Nephron (organoid): ENCODE measurements at regions not wholly inside any gene's neighbourhood (a gene's known extent, or its start where the extent isn't known, plus 50 kb on each side); places are given as distances from the start of the nearest gene placed in this dataset.

Experiments used
- H3K27ac Mint-ChIP-seq, 3 experiments: 2 replicates each; pipeline ENCODE4 v1.8.0; 2020; ENCODE audit warnings: mixed read lengths in 3 of 3, mild to moderate bottlenecking in 2 of 3, moderate library complexity in 1 of 3
- H3K27me3 Mint-ChIP-seq: 2 replicates; pipeline ENCODE4 v1.8.0; 2021; ENCODE audit warnings: low read depth, mild to moderate bottlenecking, moderate library complexity, mixed read lengths
- H3K36me3 Mint-ChIP-seq: 2 replicates; pipeline ENCODE4 v1.8.0; 2020; ENCODE audit warnings: low read depth, mixed read lengths
- H3K4me1 Mint-ChIP-seq: 2 replicates; pipeline ENCODE4 v1.8.0; 2020; ENCODE audit warnings: mixed read lengths
- H3K4me3 Mint-ChIP-seq, 3 experiments: 2 replicates each; pipeline ENCODE4 v1.8.0; 2020; ENCODE audit warnings: mild to moderate bottlenecking in 3 of 3, mixed read lengths in 3 of 3, moderate library complexity in 2 of 3
- H3K9me3 Mint-ChIP-seq: 2 replicates; pipeline ENCODE4 v1.8.0; 2020; ENCODE audit warnings: mixed read lengths
- TF ChIP-seq, protein P1 (sequence below), 3 experiments: fragments of 200-600 bp; sonication (generic); IDR thresholded peaks; one replicate each; pipeline ENCODE4 v1.5.0; 2021; ENCODE audit warnings: antibody characterized with exemption in 3 of 3; ENCODE audit not compliant: unreplicated experiment in 3 of 3

DNA sequence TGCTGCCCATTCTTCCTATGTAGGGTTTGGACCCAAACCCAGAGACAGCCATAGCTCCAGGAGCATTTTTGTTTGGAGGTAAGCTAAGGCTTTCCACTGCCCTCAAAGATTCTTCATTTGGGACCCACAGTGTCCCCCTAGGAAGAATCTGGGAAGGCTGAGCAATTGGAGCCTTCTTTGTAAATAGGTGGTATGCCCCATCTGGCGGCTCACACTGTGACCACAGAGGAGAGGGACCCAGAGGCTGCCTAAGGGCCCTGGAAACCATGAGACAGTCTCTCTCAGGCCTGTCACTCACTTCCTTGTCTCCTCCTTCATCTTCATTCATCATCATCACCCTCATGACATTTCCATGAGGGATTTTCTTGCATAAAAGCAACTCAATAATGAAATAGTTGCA, 215.4 kb upstream of the OSR1 start:
- Mint-ChIP-seq H3K9me3 (no peaks in the 10 kb centered on the region), H3K27me3 (peaks cover 4% of the 10 kb centered on the region), H3K36me3 (no peaks in the 10 kb centered on the region), H3K4me1 (peaks cover 48% of the 10 kb centered on the region), H3K4me3 (no peak overlapping the region), H3K27ac (peak overlapping the region; percentile 66 to 88 (median 84))
- TF ChIP-seq, protein P1, sequence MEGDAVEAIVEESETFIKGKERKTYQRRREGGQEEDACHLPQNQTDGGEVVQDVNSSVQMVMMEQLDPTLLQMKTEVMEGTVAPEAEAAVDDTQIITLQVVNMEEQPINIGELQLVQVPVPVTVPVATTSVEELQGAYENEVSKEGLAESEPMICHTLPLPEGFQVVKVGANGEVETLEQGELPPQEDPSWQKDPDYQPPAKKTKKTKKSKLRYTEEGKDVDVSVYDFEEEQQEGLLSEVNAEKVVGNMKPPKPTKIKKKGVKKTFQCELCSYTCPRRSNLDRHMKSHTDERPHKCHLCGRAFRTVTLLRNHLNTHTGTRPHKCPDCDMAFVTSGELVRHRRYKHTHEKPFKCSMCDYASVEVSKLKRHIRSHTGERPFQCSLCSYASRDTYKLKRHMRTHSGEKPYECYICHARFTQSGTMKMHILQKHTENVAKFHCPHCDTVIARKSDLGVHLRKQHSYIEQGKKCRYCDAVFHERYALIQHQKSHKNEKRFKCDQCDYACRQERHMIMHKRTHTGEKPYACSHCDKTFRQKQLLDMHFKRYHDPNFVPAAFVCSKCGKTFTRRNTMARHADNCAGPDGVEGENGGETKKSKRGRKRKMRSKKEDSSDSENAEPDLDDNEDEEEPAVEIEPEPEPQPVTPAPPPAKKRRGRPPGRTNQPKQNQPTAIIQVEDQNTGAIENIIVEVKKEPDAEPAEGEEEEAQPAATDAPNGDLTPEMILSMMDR (IDR thresholded peaks at IDR 0.05; ENCODE audit: unreplicated experiment in 3 of 3): no peak

DNA sequence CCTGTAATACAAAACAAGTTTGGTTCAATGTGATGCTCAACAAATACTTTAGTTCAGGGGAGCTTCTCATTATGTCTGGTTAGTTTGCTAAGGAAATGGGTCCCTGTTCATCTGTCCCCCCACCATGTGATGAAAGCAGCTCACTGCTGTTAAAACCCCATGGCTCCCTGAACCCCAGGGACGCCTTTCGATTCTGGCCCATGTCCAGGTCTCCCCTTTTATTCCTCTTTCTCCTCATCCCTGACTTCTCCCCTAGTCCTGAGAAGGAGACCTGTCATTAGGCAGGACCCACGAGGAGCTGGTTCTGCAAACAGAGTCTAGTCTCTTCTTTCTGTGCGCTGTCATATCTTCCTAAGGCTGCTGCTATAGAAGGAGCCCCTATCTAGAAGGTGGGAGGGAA, 213.3 kb upstream of the OSR1 start:
- no peaks in the 10 kb centered on the region for H3K9me3 Mint-ChIP-seq
- H3K4me3 Mint-ChIP-seq: no peak overlapping the region
- no peaks in the 10 kb centered on the region for H3K36me3 Mint-ChIP-seq
- peaks cover 41% of the 10 kb centered on the region for H3K4me1 Mint-ChIP-seq
- peaks cover 8% of the 10 kb centered on the region for H3K27me3 Mint-ChIP-seq
- H3K27ac Mint-ChIP-seq: peak overlapping the region in 1 of 3 experiments; percentile 10
- TF ChIP-seq, protein P1 (IDR thresholded peaks at IDR 0.05; ENCODE audit: unreplicated experiment in 3 of 3): no peak

DNA sequence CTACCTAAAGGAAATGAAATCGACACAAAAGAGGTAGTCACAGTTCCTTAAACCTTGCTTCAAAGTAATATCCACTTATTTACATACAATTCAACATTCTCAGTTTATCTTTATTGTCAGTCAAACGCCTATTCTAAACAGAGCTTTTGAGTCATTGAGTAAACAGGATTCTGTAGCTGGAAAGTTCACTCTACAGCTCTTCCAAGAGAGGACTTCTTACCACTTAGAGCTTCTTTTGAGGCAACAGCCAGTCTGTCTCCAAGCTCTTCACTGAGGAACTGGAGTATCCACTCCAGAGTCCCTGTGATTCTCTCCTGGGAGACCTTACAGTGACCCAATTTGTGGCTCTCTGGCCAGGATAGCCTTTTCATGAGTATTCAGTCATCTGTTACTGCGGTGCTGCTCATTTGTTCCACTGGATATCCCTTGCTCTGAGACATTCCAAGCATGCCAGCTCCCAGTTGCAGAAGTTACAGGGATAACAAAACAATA, 210.9 kb upstream of the OSR1 start:
- Mint-ChIP-seq H3K4me1 (peaks cover 18% of the 10 kb centered on the region), H3K9me3 (peaks cover 4% of the 10 kb centered on the region), H3K4me3 (peak overlapping the region in 1 of 3 experiments; percentile 13), H3K36me3 (no peaks in the 10 kb centered on the region), H3K27ac (no peak overlapping the region), H3K27me3 (peaks cover 8% of the 10 kb centered on the region)
- TF ChIP-seq, protein P1 (IDR thresholded peaks at IDR 0.05; ENCODE audit: unreplicated experiment in 3 of 3): no peak

DNA sequence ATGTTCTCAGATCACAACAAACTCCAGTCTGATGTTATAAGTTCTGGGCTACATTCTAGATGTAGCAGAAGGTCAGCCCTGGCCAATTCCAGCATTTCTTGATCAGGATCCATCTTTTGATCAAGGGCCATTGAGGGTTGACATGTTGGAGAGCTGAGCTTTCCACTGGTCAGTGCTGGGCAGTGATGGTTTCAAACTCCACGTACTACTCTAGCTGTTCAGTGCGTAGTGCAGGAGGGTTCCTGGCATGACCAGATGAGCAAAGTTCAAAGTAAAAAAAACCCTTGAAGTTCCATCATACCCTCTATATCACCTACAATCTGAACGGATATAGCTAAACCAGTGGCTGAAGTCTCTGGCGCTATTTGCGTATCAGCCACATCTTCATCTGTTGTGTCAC, 210.4 kb upstream of the OSR1 start:
- Mint-ChIP-seq H3K4me1 (peaks cover 14% of the 10 kb centered on the region), H3K36me3 (no peaks in the 10 kb centered on the region), H3K27ac (no peak overlapping the region), H3K4me3 (no peak overlapping the region), H3K9me3 (peaks cover 4% of the 10 kb centered on the region), H3K27me3 (peaks cover 8% of the 10 kb centered on the region)
- TF ChIP-seq, protein P1 (IDR thresholded peaks at IDR 0.05; ENCODE audit: unreplicated experiment in 3 of 3): no peak

DNA sequence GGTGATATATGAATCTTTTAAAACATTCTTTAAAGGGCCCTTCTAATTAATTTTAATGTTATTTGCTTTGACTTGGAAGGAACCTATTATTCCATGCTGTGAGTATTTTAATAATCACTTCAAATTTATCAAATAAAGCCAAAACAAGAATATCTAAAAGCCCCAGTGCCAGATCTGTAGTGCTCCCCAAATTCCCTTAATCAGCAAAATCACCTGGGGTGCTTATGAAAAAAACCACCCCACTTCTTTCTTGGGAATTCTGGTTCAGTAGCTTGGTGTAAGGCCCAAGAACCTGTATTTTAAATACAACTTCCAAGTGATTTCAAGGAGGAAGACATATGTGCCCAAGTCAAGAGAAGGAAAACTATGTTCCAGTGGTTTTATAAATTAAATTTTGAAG, 202.4 kb upstream of the OSR1 start:
- H3K27me3 Mint-ChIP-seq: no peaks in the 10 kb centered on the region
- H3K4me1 Mint-ChIP-seq: no peaks in the 10 kb centered on the region
- no peaks in the 10 kb centered on the region for H3K36me3 Mint-ChIP-seq
- H3K27ac Mint-ChIP-seq: no peak overlapping the region
- H3K4me3 Mint-ChIP-seq: no peak overlapping the region
- TF ChIP-seq, protein P1 (IDR thresholded peaks at IDR 0.05; ENCODE audit: unreplicated experiment in 3 of 3): no peak
- peaks cover 6% of the 10 kb centered on the region for H3K9me3 Mint-ChIP-seq

DNA sequence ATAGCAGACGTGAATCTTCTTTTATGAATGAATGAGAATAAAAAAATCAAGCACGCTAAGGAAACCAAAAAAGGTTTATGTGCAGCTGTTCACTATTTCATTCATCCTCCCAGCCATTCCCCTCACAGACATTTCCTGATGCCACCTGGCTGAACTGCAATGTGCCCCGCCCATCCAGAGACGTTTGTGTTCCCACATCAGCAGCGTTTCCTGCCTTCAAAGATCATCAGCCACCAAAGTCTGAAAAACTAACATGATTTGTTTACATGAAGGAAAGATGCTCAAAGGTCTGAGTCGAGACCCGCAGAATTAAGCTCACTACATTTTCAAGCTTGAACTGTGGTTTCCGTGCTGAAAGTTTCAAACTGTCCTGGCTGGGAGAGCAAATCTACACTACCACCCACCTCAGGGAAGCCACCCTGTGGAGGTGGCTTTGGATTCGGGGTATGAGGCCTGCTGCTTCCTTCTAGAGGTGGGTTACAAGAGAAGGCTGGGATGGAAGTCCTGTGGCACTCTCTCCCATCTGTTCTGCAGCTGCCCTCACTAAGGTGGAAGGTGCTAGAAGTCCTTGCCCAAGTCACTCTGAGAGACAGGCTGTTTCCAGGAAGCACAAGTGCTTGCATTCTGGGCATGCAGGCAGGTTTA, 201.3 kb upstream of the OSR1 start:
- TF ChIP-seq, protein P1 (IDR thresholded peaks at IDR 0.05; ENCODE audit: unreplicated experiment in 3 of 3): no peak
- Mint-ChIP-seq H3K36me3 (no peaks in the 10 kb centered on the region), H3K4me1 (no peaks in the 10 kb centered on the region), H3K9me3 (peaks cover 5% of the 10 kb centered on the region), H3K27ac (no peak overlapping the region), H3K27me3 (no peaks in the 10 kb centered on the region), H3K4me3 (no peak overlapping the region)
